ENCODE measurements at regions not wholly inside any gene's neighbourhood (a gene's known extent, or its start where the extent isn't known, plus 50 kb on each side); places are given as distances from the start of the nearest gene placed in this dataset.

- DNase-seq (ENCODE audit: low read depth): no peak
Observed at GRCh38 chr21:16241016-16241415, 511.2 kb downstream of the USP25 start.

DNA sequence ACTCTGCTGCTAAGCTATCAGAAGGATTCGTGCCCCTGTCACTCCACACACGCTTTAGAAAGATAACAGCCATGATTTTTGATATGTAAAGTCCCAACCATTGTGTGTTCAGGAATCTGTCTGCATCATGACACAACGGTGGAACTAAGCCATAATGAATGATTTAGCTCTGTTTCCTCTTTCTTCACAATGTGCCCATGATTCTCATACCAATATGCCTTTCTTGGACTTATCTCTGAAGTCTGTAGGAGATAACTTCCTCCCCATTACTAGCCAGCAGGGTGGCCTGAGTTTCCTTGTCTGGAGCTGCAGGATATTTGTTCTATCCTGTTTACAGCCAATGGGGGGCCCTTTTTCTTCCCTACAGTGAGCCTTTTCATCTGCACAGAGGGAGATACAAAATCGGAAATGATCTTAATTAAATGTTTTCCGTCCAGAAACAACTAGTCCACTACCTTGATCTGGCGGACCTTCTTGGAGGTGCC, 511.7 kb downstream of the USP25 start:
- H3K36me3 ChIP-seq (ENCODE audit: control insufficient read depth, insufficient read depth, low read length): no peaks in the 10 kb centered on the region
- TF ChIP-seq, protein P1, sequence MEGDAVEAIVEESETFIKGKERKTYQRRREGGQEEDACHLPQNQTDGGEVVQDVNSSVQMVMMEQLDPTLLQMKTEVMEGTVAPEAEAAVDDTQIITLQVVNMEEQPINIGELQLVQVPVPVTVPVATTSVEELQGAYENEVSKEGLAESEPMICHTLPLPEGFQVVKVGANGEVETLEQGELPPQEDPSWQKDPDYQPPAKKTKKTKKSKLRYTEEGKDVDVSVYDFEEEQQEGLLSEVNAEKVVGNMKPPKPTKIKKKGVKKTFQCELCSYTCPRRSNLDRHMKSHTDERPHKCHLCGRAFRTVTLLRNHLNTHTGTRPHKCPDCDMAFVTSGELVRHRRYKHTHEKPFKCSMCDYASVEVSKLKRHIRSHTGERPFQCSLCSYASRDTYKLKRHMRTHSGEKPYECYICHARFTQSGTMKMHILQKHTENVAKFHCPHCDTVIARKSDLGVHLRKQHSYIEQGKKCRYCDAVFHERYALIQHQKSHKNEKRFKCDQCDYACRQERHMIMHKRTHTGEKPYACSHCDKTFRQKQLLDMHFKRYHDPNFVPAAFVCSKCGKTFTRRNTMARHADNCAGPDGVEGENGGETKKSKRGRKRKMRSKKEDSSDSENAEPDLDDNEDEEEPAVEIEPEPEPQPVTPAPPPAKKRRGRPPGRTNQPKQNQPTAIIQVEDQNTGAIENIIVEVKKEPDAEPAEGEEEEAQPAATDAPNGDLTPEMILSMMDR (IDR thresholded peaks at IDR 0.05; ENCODE audit: insufficient read depth, low read length, poor library complexity, severe bottlenecking): no peak
- H3K4me3 ChIP-seq (ENCODE audit: low read depth, low read length): no peak overlapping the region
- no peak for DNase-seq (ENCODE audit: low read depth)
- no peaks in the 10 kb centered on the region for H3K27me3 ChIP-seq (ENCODE audit: control insufficient read depth, insufficient read depth, low read length)

More at GRCh38 chr21:16241016-16241415, 511.2 kb downstream of the USP25 start:
- Histone ChIP-seq H3K4me3 (ENCODE audit: low read depth, low read length) (no peak overlapping the region), H3K27me3 (ENCODE audit: control insufficient read depth, insufficient read depth, low read length) (no peaks in the 10 kb centered on the region), H3K36me3 (ENCODE audit: control insufficient read depth, insufficient read depth, low read length) (no peaks in the 10 kb centered on the region)
- TF ChIP-seq, protein P1 (IDR thresholded peaks at IDR 0.05; ENCODE audit: insufficient read depth, low read length, poor library complexity, severe bottlenecking): no peak

DNA sequence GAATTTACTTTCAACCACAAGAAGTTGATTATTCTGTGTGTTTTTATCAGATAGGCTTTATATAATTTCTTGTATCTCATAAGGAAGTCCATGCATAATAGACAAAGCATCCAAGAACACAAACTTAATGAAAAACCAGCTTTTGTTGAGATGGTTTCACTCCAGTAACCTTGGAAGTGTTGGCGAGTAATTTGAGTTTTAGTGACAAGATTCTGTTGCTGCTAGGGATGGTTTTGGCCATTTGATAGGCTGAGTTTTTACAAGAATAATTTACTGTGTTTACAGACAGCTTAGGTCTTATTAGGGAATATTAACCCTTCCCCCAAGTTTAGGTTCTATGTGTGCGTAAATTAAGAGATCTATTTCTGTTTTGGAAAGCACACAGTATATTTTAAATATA, 513.6 kb downstream of the USP25 start:
- no peak overlapping the region for H3K4me3 ChIP-seq (ENCODE audit: low read depth, low read length)
- TF ChIP-seq, protein P1 (IDR thresholded peaks at IDR 0.05; ENCODE audit: insufficient read depth, low read length, poor library complexity, severe bottlenecking): no peak
- H3K36me3 ChIP-seq (ENCODE audit: control insufficient read depth, insufficient read depth, low read length): no peaks in the 10 kb centered on the region
- no peaks in the 10 kb centered on the region for H3K27me3 ChIP-seq (ENCODE audit: control insufficient read depth, insufficient read depth, low read length)
- DNase-seq (ENCODE audit: low read depth): no peak

- no peaks in the 10 kb centered on the region for H3K27me3 ChIP-seq (ENCODE audit: control insufficient read depth, insufficient read depth, low read length)
- no peak for DNase-seq (ENCODE audit: low read depth)
- TF ChIP-seq, protein P1 (IDR thresholded peaks at IDR 0.05; ENCODE audit: insufficient read depth, low read length, poor library complexity, severe bottlenecking): no peak
- H3K4me3 ChIP-seq (ENCODE audit: low read depth, low read length): no peak overlapping the region
- H3K36me3 ChIP-seq (ENCODE audit: control insufficient read depth, insufficient read depth, low read length): no peaks in the 10 kb centered on the region
Observed at GRCh38 chr21:16248705-16249104, 518.9 kb downstream of the USP25 start.

GRCh38 chr21:16250273-16250672, 520.5 kb downstream of the USP25 start:
- no peak for DNase-seq (ENCODE audit: low read depth)
- Histone ChIP-seq H3K27me3 (ENCODE audit: control insufficient read depth, insufficient read depth, low read length) (no peaks in the 10 kb centered on the region), H3K4me3 (ENCODE audit: low read depth, low read length) (no peak overlapping the region), H3K36me3 (ENCODE audit: control insufficient read depth, insufficient read depth, low read length) (no peaks in the 10 kb centered on the region)
- TF ChIP-seq, protein P1 (IDR thresholded peaks at IDR 0.05; ENCODE audit: insufficient read depth, low read length, poor library complexity, severe bottlenecking): no peak

DNA sequence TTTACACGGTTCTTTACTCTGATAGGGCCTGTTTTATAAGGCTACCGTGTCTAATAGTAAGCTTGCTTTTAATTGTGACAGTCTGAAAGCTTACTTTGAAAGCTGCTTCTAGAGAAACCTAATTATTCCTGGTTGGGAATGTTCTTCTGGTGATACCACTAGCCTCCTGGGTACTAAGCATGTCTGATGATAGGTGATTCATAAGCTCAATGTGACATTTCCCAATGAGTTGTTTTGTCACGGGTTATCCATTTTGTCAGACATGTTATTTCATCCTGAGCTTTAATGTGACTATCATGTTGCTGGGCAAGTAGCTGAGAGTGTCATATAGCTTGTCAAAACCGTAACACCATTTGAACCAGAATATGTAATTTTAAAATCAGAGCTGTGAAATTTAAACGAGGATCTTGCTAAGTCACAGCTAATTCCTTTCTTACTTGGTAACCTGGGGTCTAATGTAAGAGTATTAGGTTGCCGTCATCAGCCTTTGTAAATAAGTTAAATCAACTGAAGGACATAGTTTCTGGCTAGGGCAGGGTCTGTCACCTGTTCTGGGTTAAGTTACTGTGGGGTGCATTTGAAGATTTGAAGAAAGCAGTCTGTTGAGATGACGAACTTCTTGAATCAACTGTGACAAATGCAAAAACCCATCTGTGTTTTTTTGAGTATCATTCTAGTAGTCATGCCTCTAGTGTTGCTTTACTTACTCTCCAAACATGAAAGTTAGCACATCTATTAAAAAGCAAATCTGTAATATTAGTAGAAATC, 529.2 kb downstream of the USP25 start:
- DNase-seq (ENCODE audit: low read depth): no peak
- TF ChIP-seq, protein P1 (IDR thresholded peaks at IDR 0.05; ENCODE audit: insufficient read depth, low read length, poor library complexity, severe bottlenecking): no peak
- Histone ChIP-seq H3K36me3 (ENCODE audit: control insufficient read depth, insufficient read depth, low read length) (no peaks in the 10 kb centered on the region), H3K27me3 (ENCODE audit: control insufficient read depth, insufficient read depth, low read length) (no peaks in the 10 kb centered on the region), H3K4me3 (ENCODE audit: low read depth, low read length) (no peak overlapping the region)
